BLaER1 (cell line): ENCODE measurements at regions not wholly inside any gene's neighbourhood (a gene's known extent, or its start where the extent isn't known, plus 50 kb on each side); places are given as distances from the start of the nearest gene placed in this dataset.

ENCODE experiments used
- H3K27ac ChIP-seq: shearing (Covaris generic); formaldehyde crosslinking; 2 replicates; pipeline ENCODE4 v1.8.1; 2022
- H3K27me3 ChIP-seq: shearing (Covaris generic); formaldehyde crosslinking; 2 replicates; pipeline ENCODE4 v1.8.1; 2022
- H3K36me3 ChIP-seq: shearing (Covaris generic); formaldehyde crosslinking; 2 replicates; pipeline ENCODE4 v1.8.1; 2022
- H3K4me1 ChIP-seq: shearing (Covaris generic); formaldehyde crosslinking; 2 replicates; pipeline ENCODE4 v1.8.1; 2022
- H3K4me2 ChIP-seq: shearing (Covaris generic); formaldehyde crosslinking; 2 replicates; pipeline ENCODE4 v1.8.1; 2022
- H3K4me3 ChIP-seq: shearing (Covaris generic); formaldehyde crosslinking; 2 replicates; pipeline ENCODE4 v1.8.1; 2022
- H3K9ac ChIP-seq: shearing (Covaris generic); formaldehyde crosslinking; 2 replicates; pipeline ENCODE4 v1.8.1; 2022
- H3K9me3 ChIP-seq: shearing (Covaris generic); formaldehyde crosslinking; 2 replicates; pipeline ENCODE4 v1.8.1; 2022
- H4K20me1 ChIP-seq: shearing (Covaris generic); formaldehyde crosslinking; 2 replicates; pipeline ENCODE4 v1.8.1; 2022
- Cebpa-rat ChIP-seq: shearing (Covaris generic); IDR thresholded peaks from 2 replicates; pipeline ENCODE4 v1.8.1; 2022

DNA sequence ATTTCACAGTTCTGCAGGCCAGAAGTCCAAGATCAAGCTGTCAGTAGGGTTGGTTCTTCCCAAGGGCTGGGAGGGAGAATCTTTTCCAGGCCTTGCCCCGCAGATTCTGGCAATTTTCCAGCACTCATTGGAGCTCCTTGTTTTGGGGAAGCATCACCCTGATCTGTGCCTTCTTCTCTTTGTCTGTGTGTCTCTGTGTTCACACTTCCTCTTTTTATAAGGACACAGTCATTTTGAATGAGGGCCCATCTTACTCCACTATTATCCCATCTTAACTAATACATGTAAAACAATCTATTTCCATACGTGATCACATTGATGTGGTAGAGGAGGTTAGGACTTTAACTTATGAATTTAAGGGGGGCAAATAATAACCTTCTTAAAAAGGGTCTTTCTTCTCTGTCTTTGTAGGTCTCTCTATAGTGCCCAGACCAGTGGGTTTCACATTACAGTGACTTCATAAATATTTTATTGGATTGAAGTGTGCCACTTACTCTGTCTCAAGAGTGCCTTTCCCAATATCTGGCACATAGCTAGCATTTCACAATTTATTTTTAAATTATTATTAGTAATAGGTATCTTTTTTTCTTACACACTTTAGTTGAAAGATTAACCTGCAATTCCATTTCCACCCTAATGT lies 68.9 kb upstream of the CBLN2 start:
- Histone ChIP-seq H3K9me3 (peaks cover 7% of the 10 kb centered on the region), H3K9ac (no peak overlapping the region), H3K4me2 (no peak overlapping the region), H3K4me3 (no peak overlapping the region), H3K27me3 (no peaks in the 10 kb centered on the region), H4K20me1 (no peaks in the 10 kb centered on the region), H3K4me1 (peaks cover 7% of the 10 kb centered on the region; the same call in 1 of the 2 replicates), H3K27ac (no peak overlapping the region), H3K36me3 (no peaks in the 10 kb centered on the region)
- no peak for TF ChIP-seq Cebpa-rat

DNA sequence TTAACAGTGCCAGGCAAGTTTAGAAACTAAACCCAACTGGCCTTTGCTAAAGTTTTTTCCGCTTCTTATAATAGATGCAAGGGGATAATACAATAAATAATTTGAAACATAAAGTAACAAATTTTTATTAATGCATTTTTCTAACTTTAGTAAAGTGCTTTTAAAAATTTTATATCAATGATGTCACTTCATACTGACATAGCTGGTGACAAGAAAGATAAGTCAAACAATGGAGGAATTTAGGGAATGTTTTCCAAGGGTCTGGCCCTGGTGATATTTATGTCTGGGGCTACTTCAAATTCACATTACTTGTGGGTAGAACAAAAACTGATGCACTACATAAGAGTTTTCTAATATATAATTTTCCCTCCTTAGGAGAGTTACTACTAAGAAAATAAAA lies 61.2 kb upstream of the CBLN2 start:
- no peaks in the 10 kb centered on the region for H3K27me3 ChIP-seq
- no peak overlapping the region for H3K4me3 ChIP-seq
- no peak for TF ChIP-seq Cebpa-rat
- peaks cover 3% of the 10 kb centered on the region; the same call in 1 of the 2 replicates for H3K4me1 ChIP-seq
- no peaks in the 10 kb centered on the region for H3K36me3 ChIP-seq
- H3K4me2 ChIP-seq = no peak overlapping the region
- peaks cover 7% of the 10 kb centered on the region for H3K9me3 ChIP-seq
- H4K20me1 ChIP-seq = no peaks in the 10 kb centered on the region
- no peak overlapping the region for H3K9ac ChIP-seq
- H3K27ac ChIP-seq = no peak overlapping the region

DNA sequence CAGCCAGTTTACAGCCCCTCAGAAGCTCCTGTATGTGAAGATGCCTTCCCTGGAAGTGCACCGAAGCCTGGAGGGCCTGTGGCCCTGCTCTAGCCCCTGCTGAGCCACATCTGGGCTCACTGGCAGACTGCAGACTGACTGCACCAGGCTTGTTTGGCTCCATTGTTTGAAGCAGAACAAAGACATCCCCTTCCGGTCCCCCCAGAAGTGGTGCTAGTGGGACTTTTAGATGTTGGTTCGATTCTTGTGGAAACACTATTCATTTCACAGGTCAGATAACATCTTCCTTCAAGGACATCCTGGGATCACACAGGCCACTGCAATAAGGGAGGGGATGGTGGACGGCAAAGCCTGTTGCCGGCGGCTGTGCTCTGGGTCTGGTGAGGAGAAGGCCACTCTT lies 57.8 kb upstream of the CBLN2 start:
- Histone ChIP-seq H3K9me3 (no peaks in the 10 kb centered on the region), H3K27ac (no peak overlapping the region), H3K4me2 (no peak overlapping the region), H3K9ac (no peak overlapping the region), H3K4me3 (no peak overlapping the region), H4K20me1 (no peaks in the 10 kb centered on the region), H3K27me3 (no peaks in the 10 kb centered on the region), H3K36me3 (no peaks in the 10 kb centered on the region), H3K4me1 (peaks cover 3% of the 10 kb centered on the region; the same call in 1 of the 2 replicates)
- no peak for TF ChIP-seq Cebpa-rat

DNA sequence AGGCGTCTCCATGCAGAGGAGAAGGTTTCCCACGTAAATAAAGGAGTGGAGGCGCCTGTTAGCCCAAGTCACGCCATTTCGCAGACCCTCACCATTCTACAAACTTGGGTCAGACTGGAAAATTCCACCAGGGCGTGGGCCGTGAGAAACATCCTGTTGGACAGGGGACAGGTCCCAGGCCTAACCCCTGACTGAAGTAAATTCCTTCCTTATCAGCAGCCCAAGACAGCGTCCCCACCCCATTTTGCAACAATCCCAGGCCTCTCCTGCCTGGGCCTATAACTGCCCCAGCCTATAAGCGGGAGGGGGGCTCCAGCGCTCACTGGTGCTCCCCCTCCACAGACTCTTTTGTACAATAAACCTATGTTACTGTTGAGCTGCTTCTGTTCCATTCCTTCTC lies 57.3 kb upstream of the CBLN2 start:
- Histone ChIP-seq H4K20me1 (no peaks in the 10 kb centered on the region), H3K4me1 (peaks cover 3% of the 10 kb centered on the region; the same call in 1 of the 2 replicates), H3K9me3 (no peaks in the 10 kb centered on the region), H3K36me3 (no peaks in the 10 kb centered on the region), H3K27me3 (no peaks in the 10 kb centered on the region), H3K27ac (no peak overlapping the region), H3K4me2 (no peak overlapping the region), H3K4me3 (no peak overlapping the region), H3K9ac (no peak overlapping the region)
- no peak for TF ChIP-seq Cebpa-rat
